ENCODE measurements at regions not wholly inside any gene's neighbourhood (a gene's known extent, or its start where the extent isn't known, plus 50 kb on each side); places are given as distances from the start of the nearest gene placed in this dataset.
"Not testable (repeated sequence)": the region's sequence is repeated elsewhere in the genome, so short reads cannot be mapped to it uniquely, and the experiment has no call there.

DNA sequence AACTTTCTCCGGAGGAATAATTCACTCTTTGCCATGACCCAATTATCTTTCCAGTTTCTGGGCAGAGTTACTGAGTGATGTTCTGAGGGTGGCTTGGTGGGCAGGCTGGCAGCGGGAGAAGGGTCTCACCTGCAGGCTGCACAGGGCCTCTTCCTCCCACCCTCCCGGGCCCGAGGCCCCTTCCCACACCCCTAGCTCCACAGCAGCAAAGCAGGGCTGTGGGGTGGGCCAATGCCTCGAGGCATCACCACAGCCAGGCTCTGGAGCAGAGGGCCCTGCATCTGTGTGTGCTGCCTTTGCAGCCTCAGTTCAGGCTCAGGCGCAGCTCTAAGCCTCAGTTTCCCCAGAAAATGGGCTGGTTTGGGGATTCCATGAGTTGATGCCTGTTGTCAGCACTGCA, 120.2 kb upstream of the FOXD4L5 start:
- TF ChIP-seq, protein P1, sequence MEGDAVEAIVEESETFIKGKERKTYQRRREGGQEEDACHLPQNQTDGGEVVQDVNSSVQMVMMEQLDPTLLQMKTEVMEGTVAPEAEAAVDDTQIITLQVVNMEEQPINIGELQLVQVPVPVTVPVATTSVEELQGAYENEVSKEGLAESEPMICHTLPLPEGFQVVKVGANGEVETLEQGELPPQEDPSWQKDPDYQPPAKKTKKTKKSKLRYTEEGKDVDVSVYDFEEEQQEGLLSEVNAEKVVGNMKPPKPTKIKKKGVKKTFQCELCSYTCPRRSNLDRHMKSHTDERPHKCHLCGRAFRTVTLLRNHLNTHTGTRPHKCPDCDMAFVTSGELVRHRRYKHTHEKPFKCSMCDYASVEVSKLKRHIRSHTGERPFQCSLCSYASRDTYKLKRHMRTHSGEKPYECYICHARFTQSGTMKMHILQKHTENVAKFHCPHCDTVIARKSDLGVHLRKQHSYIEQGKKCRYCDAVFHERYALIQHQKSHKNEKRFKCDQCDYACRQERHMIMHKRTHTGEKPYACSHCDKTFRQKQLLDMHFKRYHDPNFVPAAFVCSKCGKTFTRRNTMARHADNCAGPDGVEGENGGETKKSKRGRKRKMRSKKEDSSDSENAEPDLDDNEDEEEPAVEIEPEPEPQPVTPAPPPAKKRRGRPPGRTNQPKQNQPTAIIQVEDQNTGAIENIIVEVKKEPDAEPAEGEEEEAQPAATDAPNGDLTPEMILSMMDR (conservative IDR thresholded peaks at IDR 0.05) = no peak
- no peak overlapping the region for H3K27ac Mint-ChIP-seq
- DNase-seq = no peak
- Histone ChIP-seq H3K36me3 (ENCODE audit: control insufficient read depth, insufficient read depth, low read length) (no peaks in the 10 kb centered on the region), H3K4me3 (ENCODE audit: low read length) (no peak overlapping the region), H3K4me1 (ENCODE audit: control insufficient read depth, insufficient read depth, low read length) (no peaks in the 10 kb centered on the region), H3K9me3 (ENCODE audit: control insufficient read depth, low read length) (peaks cover 14% of the 10 kb centered on the region), H3K27me3 (ENCODE audit: control insufficient read depth, insufficient read depth, low read length, poor library complexity, severe bottlenecking) (no peaks in the 10 kb centered on the region), H3K27ac (ENCODE audit: low read depth, low read length) (no peak overlapping the region), H3K9ac (ENCODE audit: extremely low read depth, low read length, poor library complexity, severe bottlenecking) (no peak overlapping the region)
- H3K4me3 Mint-ChIP-seq = no peak overlapping the region
- no peaks in the 10 kb centered on the region for H3K27me3 Mint-ChIP-seq (ENCODE audit: insufficient read depth)
- H3K36me3 Mint-ChIP-seq (ENCODE audit: low read depth) = peaks cover 6% of the 10 kb centered on the region
- H3K9me3 Mint-ChIP-seq = peaks cover 82% of the 10 kb centered on the region
- H3K4me1 Mint-ChIP-seq = no peaks in the 10 kb centered on the region
- WGBS, 2 experiments (ENCODE audit: insufficient coverage in 1 of 2, insufficient read length in 1 of 2) = 78% methylated on average over 6 of the region's 6 CpGs; no CpG with 5 or more reads in 1 of the 2 experiments

DNA sequence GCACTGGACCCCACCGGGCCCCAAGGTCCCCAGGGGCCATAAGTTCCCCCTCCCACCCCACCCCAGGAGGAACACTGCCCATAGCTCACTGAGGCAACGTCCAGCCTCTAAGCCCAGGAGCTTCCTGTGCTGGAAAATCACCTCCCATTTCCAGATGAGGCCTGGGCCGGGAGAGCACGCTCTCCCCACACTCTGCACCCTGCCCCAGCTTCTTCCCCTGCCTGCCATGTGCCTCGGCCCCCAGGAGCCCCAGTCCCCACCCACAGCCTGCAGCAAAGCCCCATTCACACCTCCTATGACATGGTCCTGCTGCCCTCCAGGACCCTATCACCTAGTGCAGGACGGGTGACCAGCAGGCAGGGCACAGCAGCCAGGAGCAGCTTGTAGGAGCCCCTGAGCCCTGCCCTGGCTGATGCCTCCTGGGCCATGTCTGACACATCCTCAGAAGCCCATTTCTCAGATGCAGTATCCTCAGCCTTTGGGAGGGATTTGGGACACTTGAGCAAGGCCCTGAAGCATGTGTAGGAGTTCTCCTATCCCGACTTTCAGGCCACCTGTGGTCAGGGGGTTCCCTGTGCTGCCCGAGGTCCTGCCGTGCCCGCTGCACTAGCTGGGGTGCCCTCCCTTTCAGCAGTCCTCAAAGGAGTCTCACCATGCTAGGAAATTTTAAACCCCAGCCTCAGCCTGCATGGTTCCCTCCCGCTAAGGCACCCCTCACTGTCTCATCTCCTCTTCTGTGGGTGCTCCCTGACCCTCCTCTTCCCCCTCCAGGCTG, 119.4 kb upstream of the FOXD4L5 start:
- H3K4me1 Mint-ChIP-seq = no peaks in the 10 kb centered on the region
- TF ChIP-seq, protein P1 (conservative IDR thresholded peaks at IDR 0.05) = no peak
- no peak overlapping the region for H3K9ac ChIP-seq (ENCODE audit: extremely low read depth, low read length, poor library complexity, severe bottlenecking)
- peaks cover 78% of the 10 kb centered on the region for H3K9me3 Mint-ChIP-seq
- no peak overlapping the region for H3K27ac ChIP-seq (ENCODE audit: low read depth, low read length)
- H3K27me3 ChIP-seq (ENCODE audit: control insufficient read depth, insufficient read depth, low read length, poor library complexity, severe bottlenecking) = no peaks in the 10 kb centered on the region
- DNase-seq = no peak
- H3K9me3 ChIP-seq (ENCODE audit: control insufficient read depth, low read length) = peaks cover 5% of the 10 kb centered on the region
- H3K27ac Mint-ChIP-seq = no peak overlapping the region
- no peak overlapping the region for H3K4me3 ChIP-seq (ENCODE audit: low read length)
- H3K4me3 Mint-ChIP-seq = no peak overlapping the region
- H3K27me3 Mint-ChIP-seq (ENCODE audit: insufficient read depth) = no peaks in the 10 kb centered on the region
- no peaks in the 10 kb centered on the region for H3K36me3 ChIP-seq (ENCODE audit: control insufficient read depth, insufficient read depth, low read length)
- H3K4me1 ChIP-seq (ENCODE audit: control insufficient read depth, insufficient read depth, low read length) = no peaks in the 10 kb centered on the region
- WGBS, 2 experiments (ENCODE audit: insufficient coverage in 1 of 2, insufficient read length in 1 of 2) = 72 to 100% methylated on average over 3 to 11 of the region's 11 CpGs
- H3K36me3 Mint-ChIP-seq (ENCODE audit: low read depth) = peaks cover 6% of the 10 kb centered on the region

DNA sequence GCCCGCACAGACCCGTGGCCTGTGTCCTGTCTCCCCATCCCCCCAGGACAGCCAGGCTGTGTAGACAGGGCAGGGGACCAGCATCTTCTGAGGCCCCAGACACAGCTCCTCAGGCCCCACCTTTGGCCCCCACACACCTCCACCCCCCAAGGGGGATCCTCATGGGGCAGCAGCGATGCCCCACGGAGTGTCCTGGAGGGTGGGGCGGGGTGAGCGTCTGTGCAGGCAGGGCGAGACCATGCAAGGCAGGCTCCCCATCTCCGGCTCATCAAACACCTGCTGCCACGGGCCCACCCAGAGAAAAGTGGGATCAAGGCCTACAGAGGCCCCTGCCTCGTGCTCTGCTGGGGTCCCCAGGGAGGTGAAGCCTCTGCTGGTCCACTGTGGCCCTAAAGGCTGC, 118.7 kb upstream of the FOXD4L5 start:
- DNase-seq = no peak
- Histone ChIP-seq H3K27ac (ENCODE audit: low read depth, low read length) (no peak overlapping the region), H3K9me3 (ENCODE audit: control insufficient read depth, low read length) (peaks cover 4% of the 10 kb centered on the region), H3K9ac (ENCODE audit: extremely low read depth, low read length, poor library complexity, severe bottlenecking) (no peak overlapping the region), H3K4me1 (ENCODE audit: control insufficient read depth, insufficient read depth, low read length) (no peaks in the 10 kb centered on the region), H3K27me3 (ENCODE audit: control insufficient read depth, insufficient read depth, low read length, poor library complexity, severe bottlenecking) (no peaks in the 10 kb centered on the region), H3K36me3 (ENCODE audit: control insufficient read depth, insufficient read depth, low read length) (no peaks in the 10 kb centered on the region), H3K4me3 (ENCODE audit: low read length) (no peak overlapping the region)
- Mint-ChIP-seq H3K36me3 (ENCODE audit: low read depth) (peaks cover 6% of the 10 kb centered on the region), H3K4me3 (no peak overlapping the region), H3K4me1 (no peaks in the 10 kb centered on the region), H3K27me3 (ENCODE audit: insufficient read depth) (no peaks in the 10 kb centered on the region), H3K27ac (no peak overlapping the region), H3K9me3 (peaks cover 82% of the 10 kb centered on the region)
- WGBS, 2 experiments (ENCODE audit: insufficient coverage in 1 of 2, insufficient read length in 1 of 2) = 84 to 90% methylated on average over 2 to 10 of the region's 10 CpGs
- TF ChIP-seq, protein P1 (conservative IDR thresholded peaks at IDR 0.05) = no peak

DNA sequence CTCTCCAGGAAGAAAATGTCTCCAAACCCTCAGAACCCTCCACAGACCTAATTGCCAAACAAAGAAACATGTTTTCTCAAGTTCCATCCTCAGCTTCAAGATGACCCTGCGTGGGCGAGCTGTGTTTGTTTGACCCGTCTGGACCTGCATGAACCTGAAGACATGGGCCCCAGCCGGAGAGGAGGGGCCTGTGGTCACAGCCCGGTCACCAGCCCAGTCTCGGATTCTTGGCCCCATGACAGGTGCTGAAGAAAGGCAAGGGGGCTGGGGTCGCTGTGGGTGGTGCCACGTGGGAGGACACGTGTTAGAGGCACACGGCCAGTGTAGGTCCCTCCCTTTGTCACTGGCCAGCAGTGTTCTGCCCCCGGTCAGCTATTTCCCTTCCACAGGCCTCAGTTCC, 118.1 kb upstream of the FOXD4L5 start:
- not testable (repeated sequence) for H3K27ac ChIP-seq (ENCODE audit: low read depth, low read length); H3K27ac Mint-ChIP-seq; H3K36me3 Mint-ChIP-seq (ENCODE audit: low read depth); H3K9me3 ChIP-seq (ENCODE audit: control insufficient read depth, low read length); H3K36me3 ChIP-seq (ENCODE audit: control insufficient read depth, insufficient read depth, low read length); H3K4me3 Mint-ChIP-seq; H3K4me1 ChIP-seq (ENCODE audit: control insufficient read depth, insufficient read depth, low read length); DNase-seq; H3K4me1 Mint-ChIP-seq; H3K4me3 ChIP-seq (ENCODE audit: low read length); H3K27me3 ChIP-seq (ENCODE audit: control insufficient read depth, insufficient read depth, low read length, poor library complexity, severe bottlenecking); H3K9ac ChIP-seq (ENCODE audit: extremely low read depth, low read length, poor library complexity, severe bottlenecking); H3K27me3 Mint-ChIP-seq (ENCODE audit: insufficient read depth)
- peaks cover 79% of the 10 kb centered on the region for H3K9me3 Mint-ChIP-seq
- 76 to 100% methylated on average over 2 to 11 of the region's 11 CpGs for WGBS, 2 experiments (ENCODE audit: insufficient coverage in 1 of 2, insufficient read length in 1 of 2)

DNA sequence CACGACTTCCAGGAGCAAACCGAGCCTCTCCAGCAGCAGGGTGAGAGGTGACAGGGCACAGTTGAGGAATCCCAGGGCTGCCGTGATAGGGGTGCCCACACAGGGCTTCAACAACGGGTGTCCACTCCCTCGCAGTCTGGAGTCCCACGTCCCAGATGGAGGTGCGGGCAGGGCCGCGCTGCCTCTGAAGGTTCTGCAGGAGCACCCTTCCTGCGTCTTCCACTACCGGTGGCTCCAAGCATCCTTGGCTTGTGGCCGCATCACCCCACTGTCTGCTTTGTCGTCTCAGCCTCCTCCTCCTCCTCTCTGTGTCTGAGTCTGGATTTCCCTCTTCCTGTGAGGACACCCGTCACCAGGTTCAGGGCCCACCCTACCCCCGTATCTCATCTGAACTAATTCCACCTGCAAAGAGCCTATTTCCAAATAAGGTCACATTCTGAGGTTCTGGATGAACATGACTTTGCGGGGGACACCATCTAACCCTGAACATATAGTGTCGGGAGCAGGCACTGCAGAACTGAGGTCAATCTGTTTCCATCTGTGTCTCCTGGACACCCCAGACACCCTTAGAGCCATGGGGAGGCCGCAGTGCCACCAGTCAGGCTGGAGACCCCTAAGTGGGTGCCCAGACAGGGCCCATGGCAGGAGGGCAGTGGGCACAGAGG, 117.3 kb upstream of the FOXD4L5 start:
- H3K9me3 Mint-ChIP-seq = peaks cover 77% of the 10 kb centered on the region
- not testable (repeated sequence) for H3K4me3 Mint-ChIP-seq; DNase-seq; H3K4me1 ChIP-seq (ENCODE audit: control insufficient read depth, insufficient read depth, low read length); H3K9ac ChIP-seq (ENCODE audit: extremely low read depth, low read length, poor library complexity, severe bottlenecking); H3K27me3 ChIP-seq (ENCODE audit: control insufficient read depth, insufficient read depth, low read length, poor library complexity, severe bottlenecking); H3K27ac ChIP-seq (ENCODE audit: low read depth, low read length); H3K27ac Mint-ChIP-seq; H3K4me3 ChIP-seq (ENCODE audit: low read length); H3K27me3 Mint-ChIP-seq (ENCODE audit: insufficient read depth); H3K4me1 Mint-ChIP-seq; H3K36me3 Mint-ChIP-seq (ENCODE audit: low read depth); H3K36me3 ChIP-seq (ENCODE audit: control insufficient read depth, insufficient read depth, low read length); H3K9me3 ChIP-seq (ENCODE audit: control insufficient read depth, low read length)
- 89% methylated on average over 17 of the region's 18 CpGs; no CpG with 5 or more reads in 1 of the 2 experiments for WGBS, 2 experiments (ENCODE audit: insufficient coverage in 1 of 2, insufficient read length in 1 of 2)
